ENCODE measurements at regions not wholly inside any gene's neighbourhood (a gene's known extent, or its start where the extent isn't known, plus 50 kb on each side); places are given as distances from the start of the nearest gene placed in this dataset.

- no peaks in the 10 kb centered on the region for H3K4me1 Mint-ChIP-seq
- ATAC-seq (ENCODE audit: low read depth) (no peak), DNase-seq (no peak)
- ChIA-PET CTCF (no interaction called here), POLR2A (no interaction called here)
- H3K27me3 Mint-ChIP-seq, result no peaks in the 10 kb centered on the region
- H3K36me3 Mint-ChIP-seq (ENCODE audit: low read depth), result no peaks in the 10 kb centered on the region
- H3K27ac Mint-ChIP-seq, result no peak overlapping the region
- TF ChIP-seq, protein P1, sequence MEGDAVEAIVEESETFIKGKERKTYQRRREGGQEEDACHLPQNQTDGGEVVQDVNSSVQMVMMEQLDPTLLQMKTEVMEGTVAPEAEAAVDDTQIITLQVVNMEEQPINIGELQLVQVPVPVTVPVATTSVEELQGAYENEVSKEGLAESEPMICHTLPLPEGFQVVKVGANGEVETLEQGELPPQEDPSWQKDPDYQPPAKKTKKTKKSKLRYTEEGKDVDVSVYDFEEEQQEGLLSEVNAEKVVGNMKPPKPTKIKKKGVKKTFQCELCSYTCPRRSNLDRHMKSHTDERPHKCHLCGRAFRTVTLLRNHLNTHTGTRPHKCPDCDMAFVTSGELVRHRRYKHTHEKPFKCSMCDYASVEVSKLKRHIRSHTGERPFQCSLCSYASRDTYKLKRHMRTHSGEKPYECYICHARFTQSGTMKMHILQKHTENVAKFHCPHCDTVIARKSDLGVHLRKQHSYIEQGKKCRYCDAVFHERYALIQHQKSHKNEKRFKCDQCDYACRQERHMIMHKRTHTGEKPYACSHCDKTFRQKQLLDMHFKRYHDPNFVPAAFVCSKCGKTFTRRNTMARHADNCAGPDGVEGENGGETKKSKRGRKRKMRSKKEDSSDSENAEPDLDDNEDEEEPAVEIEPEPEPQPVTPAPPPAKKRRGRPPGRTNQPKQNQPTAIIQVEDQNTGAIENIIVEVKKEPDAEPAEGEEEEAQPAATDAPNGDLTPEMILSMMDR (IDR thresholded peaks at IDR 0.05), result no peak
- no peak overlapping the region for H3K4me3 Mint-ChIP-seq
- intact Hi-C loops (cut with micrococcal nuclease), result no loop called here
- H3K9me3 Mint-ChIP-seq, result peaks cover 13% of the 10 kb centered on the region
Measured at GRCh38 chr6:66937180-66937579, 1230.2 kb upstream of the EYS start.

- CTCF ChIA-PET, result no interaction called here
- TF ChIP-seq, protein P1 (IDR thresholded peaks at IDR 0.05), result no peak
- ATAC-seq (ENCODE audit: low read depth), result no peak
- Mint-ChIP-seq H3K36me3 (ENCODE audit: low read depth) (no peaks in the 10 kb centered on the region), H3K27me3 (no peaks in the 10 kb centered on the region), H3K9me3 (peaks cover 13% of the 10 kb centered on the region), H3K4me3 (no peak overlapping the region), H3K4me1 (no peaks in the 10 kb centered on the region), H3K27ac (no peak overlapping the region)
- no peak for DNase-seq
- intact Hi-C loops (cut with micrococcal nuclease), result no loop called here
- POLR2A ChIA-PET, result no interaction called here
Measured at GRCh38 chr6:66935612-66936011, 1228.6 kb upstream of the EYS start.

GRCh38 chr6:66931787-66932186 lies 1224.8 kb upstream of the EYS start:
- H3K27me3 Mint-ChIP-seq, result no peaks in the 10 kb centered on the region
- peaks cover 26% of the 10 kb centered on the region for H3K9me3 Mint-ChIP-seq
- H3K36me3 Mint-ChIP-seq (ENCODE audit: low read depth), result no peaks in the 10 kb centered on the region
- no peaks in the 10 kb centered on the region for H3K4me1 Mint-ChIP-seq
- H3K4me3 Mint-ChIP-seq, result no peak overlapping the region
- TF ChIP-seq, protein P1 (IDR thresholded peaks at IDR 0.05), result no peak
- DNase-seq, result no peak
- ATAC-seq (ENCODE audit: low read depth), result no peak
- CTCF ChIA-PET, result no interaction called here
- no peak overlapping the region for H3K27ac Mint-ChIP-seq
- POLR2A ChIA-PET, result no interaction called here
- intact Hi-C loops (cut with micrococcal nuclease), result no loop called here

DNA sequence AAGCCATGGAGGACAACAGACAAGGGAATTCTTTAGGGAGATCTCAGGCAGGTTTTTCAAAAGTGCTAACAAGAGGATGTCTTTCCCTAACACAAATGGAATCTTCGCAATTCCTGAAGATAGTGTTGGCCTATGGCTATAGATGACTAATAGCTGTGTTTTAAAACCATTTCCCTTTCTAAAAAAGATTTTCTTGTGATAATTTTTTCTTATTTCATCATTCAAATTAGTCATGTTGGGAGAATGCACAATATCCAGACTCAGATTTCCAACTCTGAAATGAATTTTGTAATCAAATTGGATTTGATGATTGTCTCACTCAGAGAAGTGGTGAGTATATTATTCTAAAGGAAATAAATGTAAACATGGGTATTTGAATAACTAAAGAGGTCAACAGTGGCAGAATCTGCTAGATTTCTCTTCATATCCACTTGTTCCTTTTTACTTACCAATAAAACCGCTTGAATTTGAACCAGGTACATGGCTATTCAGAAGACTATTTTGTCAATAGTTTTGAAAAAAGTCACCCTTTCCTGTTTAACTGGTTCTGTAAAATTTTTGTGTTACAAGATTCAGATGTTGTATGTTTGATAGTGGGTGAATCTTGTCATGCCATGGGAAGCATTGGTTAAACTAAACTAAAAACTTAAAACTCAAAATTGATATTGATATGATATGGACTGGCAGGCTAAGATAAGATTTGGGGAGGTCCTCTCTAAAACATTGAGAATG lies 1223.7 kb upstream of the EYS start:
- Mint-ChIP-seq H3K27me3 (no peaks in the 10 kb centered on the region), H3K36me3 (ENCODE audit: low read depth) (no peaks in the 10 kb centered on the region), H3K4me1 (no peaks in the 10 kb centered on the region), H3K9me3 (peaks cover 27% of the 10 kb centered on the region), H3K27ac (no peak overlapping the region), H3K4me3 (no peak overlapping the region)
- CTCF ChIA-PET, result no interaction called here
- POLR2A ChIA-PET, result no interaction called here
- DNase-seq (no peak), ATAC-seq (ENCODE audit: low read depth) (no peak)
- intact Hi-C loops (cut with micrococcal nuclease), result no loop called here
- TF ChIP-seq, protein P1 (IDR thresholded peaks at IDR 0.05), result no peak

GRCh38 chr6:66926060-66926459 lies 1219.0 kb upstream of the EYS start:
- no peaks in the 10 kb centered on the region for H3K4me1 Mint-ChIP-seq
- DNase-seq (no peak), ATAC-seq (ENCODE audit: low read depth) (no peak)
- TF ChIP-seq, protein P1 (IDR thresholded peaks at IDR 0.05), result no peak
- no peaks in the 10 kb centered on the region for H3K36me3 Mint-ChIP-seq (ENCODE audit: low read depth)
- no peak overlapping the region for H3K4me3 Mint-ChIP-seq
- ChIA-PET POLR2A (no interaction called here), CTCF (no interaction called here)
- no peaks in the 10 kb centered on the region for H3K27me3 Mint-ChIP-seq
- intact Hi-C loops (cut with micrococcal nuclease), result no loop called here
- peaks cover 46% of the 10 kb centered on the region for H3K9me3 Mint-ChIP-seq
- H3K27ac Mint-ChIP-seq, result no peak overlapping the region

Data from activated B cell treated with CpG ODN at 0.5 μM for 24 hours (primary cell).